DND-41 (cell line): ENCODE measurements at regions not wholly inside any gene's neighbourhood (a gene's known extent, or its start where the extent isn't known, plus 50 kb on each side); places are given as distances from the start of the nearest gene placed in this dataset.

Experiments used
- EZH2 ChIP-seq: IDR thresholded peaks from 3 replicates; pipeline ENCODE4 v1.6.1; 2012; ENCODE audit warnings: borderline replicate concordance, low read depth, mild to moderate bottlenecking, moderate library complexity, low read length, inconsistent platforms; ENCODE audit not compliant: severe bottlenecking
- TF ChIP-seq, protein P1 (sequence below): IDR thresholded peaks from 2 replicates; pipeline ENCODE4 v1.5.1; 2012; ENCODE audit warnings: borderline replicate concordance, low read length, moderate library complexity, mild to moderate bottlenecking; ENCODE audit not compliant: poor library complexity, severe bottlenecking; ENCODE audit errors: extremely low read depth

DNA sequence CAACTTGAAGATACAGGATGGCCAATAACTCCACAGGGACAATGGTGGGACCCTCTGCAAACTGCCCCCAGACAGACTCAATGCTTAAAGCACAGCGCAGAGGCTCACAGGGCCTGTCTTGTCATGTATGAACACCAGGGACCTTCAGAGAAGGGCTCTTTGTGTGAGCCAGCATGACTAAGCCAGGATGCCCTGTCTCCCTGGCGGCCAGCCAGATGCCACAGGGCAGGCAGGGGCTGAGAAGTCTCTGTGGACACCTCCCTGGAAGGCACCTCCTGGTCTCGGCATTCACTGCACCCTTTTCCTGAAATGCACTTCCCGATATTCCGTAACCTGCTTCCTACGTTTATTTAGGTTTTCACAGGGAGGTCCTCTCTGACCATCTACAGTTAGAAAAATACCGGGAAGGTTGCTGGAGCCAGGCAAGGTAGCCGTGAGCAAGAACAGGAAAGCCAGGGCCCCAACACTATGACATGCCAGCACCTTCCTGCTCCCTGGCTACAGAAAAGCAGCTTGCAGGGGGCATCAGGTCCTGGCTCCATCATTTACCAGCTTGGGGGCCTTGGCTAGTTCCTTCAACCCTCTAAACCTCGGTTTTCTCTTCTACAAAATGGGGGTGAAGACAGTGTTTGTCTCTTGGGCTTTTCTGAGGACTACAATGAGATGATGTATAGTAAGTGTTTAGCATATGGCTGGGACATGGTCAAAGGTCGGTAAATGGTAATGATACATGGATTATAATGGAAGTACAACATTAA, 65.0 kb downstream of the PITPNM2 start:
- no peak for TF ChIP-seq EZH2
- TF ChIP-seq, protein P1, sequence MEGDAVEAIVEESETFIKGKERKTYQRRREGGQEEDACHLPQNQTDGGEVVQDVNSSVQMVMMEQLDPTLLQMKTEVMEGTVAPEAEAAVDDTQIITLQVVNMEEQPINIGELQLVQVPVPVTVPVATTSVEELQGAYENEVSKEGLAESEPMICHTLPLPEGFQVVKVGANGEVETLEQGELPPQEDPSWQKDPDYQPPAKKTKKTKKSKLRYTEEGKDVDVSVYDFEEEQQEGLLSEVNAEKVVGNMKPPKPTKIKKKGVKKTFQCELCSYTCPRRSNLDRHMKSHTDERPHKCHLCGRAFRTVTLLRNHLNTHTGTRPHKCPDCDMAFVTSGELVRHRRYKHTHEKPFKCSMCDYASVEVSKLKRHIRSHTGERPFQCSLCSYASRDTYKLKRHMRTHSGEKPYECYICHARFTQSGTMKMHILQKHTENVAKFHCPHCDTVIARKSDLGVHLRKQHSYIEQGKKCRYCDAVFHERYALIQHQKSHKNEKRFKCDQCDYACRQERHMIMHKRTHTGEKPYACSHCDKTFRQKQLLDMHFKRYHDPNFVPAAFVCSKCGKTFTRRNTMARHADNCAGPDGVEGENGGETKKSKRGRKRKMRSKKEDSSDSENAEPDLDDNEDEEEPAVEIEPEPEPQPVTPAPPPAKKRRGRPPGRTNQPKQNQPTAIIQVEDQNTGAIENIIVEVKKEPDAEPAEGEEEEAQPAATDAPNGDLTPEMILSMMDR: no peak
